GM23248 (cell line): ENCODE measurements at regions not wholly inside any gene's neighbourhood (a gene's known extent, or its start where the extent isn't known, plus 50 kb on each side); places are given as distances from the start of the nearest gene placed in this dataset.
A peak's percentile ranks its signal among the peaks of the same experiment; 100 is the strongest.

Source experiments
- DNase-seq: peaks from one replicate; pipeline ENCODE4 v3.0.0-alpha.2; 2015
- H2AFZ ChIP-seq: fragments of 200-600 bp; sonication (generic); 2 replicates; pipeline ENCODE4 v1.6.1; 2016; ENCODE audit warnings: antibody characterized with exemption
- H3F3A ChIP-seq: fragments of 200-600 bp; sonication (generic); 2 replicates; pipeline ENCODE4 v1.6.1; 2016; ENCODE audit warnings: mild to moderate bottlenecking, antibody characterized with exemption, mixed run types; ENCODE audit not compliant: insufficient read depth
- H3K27ac ChIP-seq: fragments of 200-600 bp; sonication (generic); 2 replicates; pipeline ENCODE4 v1.5.1; 2016; ENCODE audit warnings: mild to moderate bottlenecking
- H3K27me3 ChIP-seq: fragments of 200-600 bp; sonication (generic); replicated peaks from 2 replicates; pipeline ENCODE4 v1.6.1; 2016; ENCODE audit warnings: mild to moderate bottlenecking; ENCODE audit not compliant: insufficient read depth
- H3K36me3 ChIP-seq: fragments of 200-600 bp; sonication (generic); 2 replicates; pipeline ENCODE4 v1.6.1; 2016; ENCODE audit warnings: low read depth, mild to moderate bottlenecking
- H3K4me1 ChIP-seq: fragments of 200-600 bp; sonication (generic); 2 replicates; pipeline ENCODE4 v1.6.1; 2016; ENCODE audit warnings: mild to moderate bottlenecking; ENCODE audit not compliant: insufficient read depth
- H3K4me2 ChIP-seq: fragments of 200-600 bp; sonication (generic); one replicate; pipeline ENCODE4 v1.6.1; 2016; ENCODE audit warnings: mild to moderate bottlenecking; ENCODE audit not compliant: unreplicated experiment
- H3K4me3 ChIP-seq: fragments of 200-600 bp; sonication (generic); 2 replicates; pipeline ENCODE4 v1.5.1; 2016; ENCODE audit warnings: mild to moderate bottlenecking
- H3K79me2 ChIP-seq: fragments of 200-600 bp; sonication (generic); 2 replicates; pipeline ENCODE4 v1.6.1; 2016; ENCODE audit warnings: mild to moderate bottlenecking; ENCODE audit not compliant: insufficient read depth
- H3K9ac ChIP-seq: fragments of 200-600 bp; sonication (generic); 2 replicates; pipeline ENCODE4 v1.6.1; 2016; ENCODE audit warnings: mild to moderate bottlenecking
- H3K9me2 ChIP-seq: fragments of 200-600 bp; sonication (generic); 2 replicates; pipeline ENCODE4 v1.6.1; 2016; ENCODE audit warnings: mixed run types, mild to moderate bottlenecking, moderate library complexity; ENCODE audit not compliant: insufficient read depth
- H3K9me3 ChIP-seq: fragments of 200-600 bp; sonication (generic); one replicate; pipeline ENCODE4 v1.6.1; 2017; ENCODE audit warnings: low read depth
- H4K20me1 ChIP-seq: fragments of 200-600 bp; sonication (generic); 2 replicates; pipeline ENCODE4 v1.6.0; 2016; ENCODE audit not compliant: insufficient read depth
- EZH2 ChIP-seq: fragments of 200-600 bp; sonication (generic); IDR thresholded peaks from 2 replicates; pipeline ENCODE4 v1.6.1; 2018; ENCODE audit warnings: antibody characterized with exemption, mild to moderate bottlenecking; ENCODE audit not compliant: insufficient read depth, poor library complexity, severe bottlenecking
- EZH2phosphoT487 ChIP-seq: fragments of 200-600 bp; sonication (generic); IDR thresholded peaks from 2 replicates; pipeline ENCODE4 v1.6.1; 2018; ENCODE audit warnings: antibody characterized with exemption, moderate library complexity, mild to moderate bottlenecking, low read depth; ENCODE audit not compliant: insufficient read depth
- WGBS, 2 experiments: methylation state at CpG; one replicate each; pipeline ENCODE4 v1.1.6; 2015 to 2017; ENCODE audit warnings: low lambda C conversion rate in 2 of 2, low coverage in 1 of 2; ENCODE audit errors: missing lambda C conversion rate in 2 of 2; 5-methylcytosine and 5-hydroxymethylcytosine counted together
- in situ Hi-C: fragments of 300-500 bp; cut with MboI; formaldehyde crosslinking; loops from 2 replicates; pipeline ENCODE4 v1.15.0; 2020

- 19 to 35% methylated on average over 4 of the region's 4 CpGs for WGBS, 2 experiments
Measured at GRCh38 chr20:12156252-12156651, 238.6 kb downstream of the BTBD3 start.

GRCh38 chr20:12159261-12159660, 241.6 kb downstream of the BTBD3 start:
- DNase-seq: peak; percentile 10
- Histone ChIP-seq H3K27ac (no peak overlapping the region), H3F3A (no peaks in the 10 kb centered on the region), H3K9me3 (no peaks in the 10 kb centered on the region), H3K4me1 (no peaks in the 10 kb centered on the region), H3K4me3 (no peak overlapping the region), H3K9ac (no peak overlapping the region), H3K4me2 (no peak overlapping the region), H3K36me3 (no peaks in the 10 kb centered on the region), H2AFZ (no peak overlapping the region), H3K27me3 (no peaks in the 10 kb centered on the region), H4K20me1 (no peaks in the 10 kb centered on the region), H3K79me2 (no peaks in the 10 kb centered on the region), H3K9me2 (no peaks in the 10 kb centered on the region)
- no peak for TF ChIP-seq EZH2
- WGBS, 2 experiments: 22 to 30% methylated on average over 6 of the region's 6 CpGs
- in situ Hi-C loops: no loop called here

More at GRCh38 chr20:12156252-12156651, 238.6 kb downstream of the BTBD3 start:
- Histone ChIP-seq H3K36me3 (no peaks in the 10 kb centered on the region), H3K27me3 (no peaks in the 10 kb centered on the region), H3K27ac (no peak overlapping the region), H2AFZ (no peak overlapping the region), H3K9me3 (no peaks in the 10 kb centered on the region), H3K4me3 (no peak overlapping the region), H4K20me1 (no peaks in the 10 kb centered on the region), H3F3A (no peaks in the 10 kb centered on the region), H3K4me1 (no peaks in the 10 kb centered on the region), H3K4me2 (no peak overlapping the region), H3K9ac (no peak overlapping the region), H3K79me2 (no peaks in the 10 kb centered on the region), H3K9me2 (no peaks in the 10 kb centered on the region)
- in situ Hi-C loops: no loop called here
- DNase-seq: no peak
- TF ChIP-seq EZH2: no peak
- no peak for TF ChIP-seq EZH2phosphoT487

DNA sequence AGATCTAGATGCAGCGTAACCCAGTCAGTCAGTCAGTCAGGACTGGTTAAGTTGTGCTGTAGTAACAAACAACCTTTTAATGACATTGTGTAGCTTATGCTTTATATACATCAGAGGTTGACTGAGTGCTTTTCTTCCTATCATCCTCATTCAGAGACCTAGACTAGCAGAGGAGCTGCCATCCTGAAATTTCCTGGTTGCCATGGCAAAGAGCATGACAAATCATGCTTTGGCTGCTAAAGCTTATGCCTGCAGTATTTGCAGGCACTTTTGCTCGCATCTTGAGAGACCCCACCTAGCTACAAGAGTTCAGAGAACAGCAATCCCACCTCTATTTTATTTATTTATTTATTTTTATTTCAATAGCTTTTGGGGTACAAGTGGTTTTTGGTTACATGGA, 244.0 kb downstream of the BTBD3 start:
- no peak for DNase-seq
- Histone ChIP-seq H3K36me3 (no peaks in the 10 kb centered on the region), H3K4me1 (no peaks in the 10 kb centered on the region), H3K9me3 (no peaks in the 10 kb centered on the region), H3F3A (no peaks in the 10 kb centered on the region), H3K9me2 (no peaks in the 10 kb centered on the region), H3K79me2 (no peaks in the 10 kb centered on the region), H3K4me2 (no peak overlapping the region), H4K20me1 (no peaks in the 10 kb centered on the region), H3K4me3 (no peak overlapping the region), H2AFZ (no peak overlapping the region), H3K9ac (no peak overlapping the region), H3K27ac (no peak overlapping the region), H3K27me3 (no peaks in the 10 kb centered on the region)
- in situ Hi-C loops: no loop called here
- 26 to 29% methylated on average over 2 of the region's 2 CpGs for WGBS, 2 experiments
- TF ChIP-seq EZH2phosphoT487: no peak
- no peak for TF ChIP-seq EZH2

DNA sequence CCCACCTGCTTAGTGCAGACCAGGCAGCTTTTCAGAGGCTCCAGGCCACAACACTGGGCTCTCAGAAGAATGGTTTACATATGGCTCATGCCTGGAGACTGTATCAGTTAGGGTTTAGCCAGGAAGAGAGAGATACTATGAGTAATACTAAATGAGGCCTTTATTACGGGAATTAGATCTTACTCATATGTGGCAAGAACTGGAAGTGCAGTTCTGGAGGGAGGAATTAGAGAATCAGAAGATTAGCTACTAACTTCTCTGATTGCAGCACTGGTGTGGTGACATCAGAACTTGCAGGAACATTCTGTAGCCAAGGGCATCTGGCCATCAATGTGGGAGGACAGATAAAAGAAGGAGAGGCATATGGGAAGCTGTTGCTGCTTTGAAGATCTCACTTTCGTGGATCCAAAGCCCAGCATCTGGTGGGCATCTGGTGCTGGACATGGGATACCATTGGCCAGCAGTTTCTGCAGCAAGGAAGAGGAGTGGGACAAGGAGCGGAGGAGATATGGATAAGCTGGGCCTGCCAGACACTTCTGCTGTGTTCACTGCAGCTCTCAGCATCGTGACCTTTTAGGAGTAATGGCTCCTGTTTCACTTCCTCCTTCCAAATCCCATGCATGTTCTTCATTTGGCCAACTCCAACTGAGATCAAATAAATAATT, 248.5 kb downstream of the BTBD3 start:
- Histone ChIP-seq H3K79me2 (no peaks in the 10 kb centered on the region), H4K20me1 (no peaks in the 10 kb centered on the region), H3K4me2 (no peak overlapping the region), H3F3A (no peaks in the 10 kb centered on the region), H3K27me3 (no peaks in the 10 kb centered on the region), H3K4me3 (no peak overlapping the region), H3K27ac (no peak overlapping the region), H3K9me3 (peaks cover 4% of the 10 kb centered on the region), H2AFZ (no peak overlapping the region), H3K9ac (no peak overlapping the region), H3K36me3 (no peaks in the 10 kb centered on the region), H3K9me2 (no peaks in the 10 kb centered on the region), H3K4me1 (no peaks in the 10 kb centered on the region)
- in situ Hi-C loops: no loop called here
- peak; percentile 57 for DNase-seq
- WGBS, 2 experiments: 2 to 6% methylated on average over 4 of the region's 4 CpGs
- no peak for TF ChIP-seq EZH2phosphoT487
- TF ChIP-seq EZH2: no peak

DNA sequence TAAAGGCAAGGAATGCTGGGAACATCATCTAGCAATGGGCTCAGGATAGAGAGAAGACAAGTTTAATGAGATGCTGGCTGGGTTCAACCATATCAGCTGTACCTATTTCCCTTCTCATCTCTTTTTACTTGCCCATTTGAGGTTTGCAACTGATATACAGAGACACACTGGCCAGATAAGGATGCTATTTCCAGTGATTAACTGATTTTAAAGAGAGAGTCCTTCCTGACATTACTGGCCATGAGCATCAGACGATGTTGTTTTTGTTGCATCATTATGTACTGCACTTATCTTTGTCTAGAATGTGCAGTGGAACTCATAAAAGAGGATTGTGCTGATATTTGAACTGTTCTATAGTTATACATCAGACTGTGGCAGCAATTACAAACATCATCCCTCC, 252.7 kb downstream of the BTBD3 start:
- H3K27me3 ChIP-seq: no peaks in the 10 kb centered on the region
- no peak for DNase-seq
- no peak overlapping the region for H3K27ac ChIP-seq
- H3F3A ChIP-seq: no peaks in the 10 kb centered on the region
- H3K9me3 ChIP-seq: peaks cover 4% of the 10 kb centered on the region
- H3K36me3 ChIP-seq: no peaks in the 10 kb centered on the region
- H3K79me2 ChIP-seq: no peaks in the 10 kb centered on the region
- no peak overlapping the region for H3K4me3 ChIP-seq
- in situ Hi-C loops: no loop called here
- 6 to 14% methylated on average over 1 of the region's 1 CpG for WGBS, 2 experiments
- H2AFZ ChIP-seq: no peak overlapping the region
- H3K9me2 ChIP-seq: no peaks in the 10 kb centered on the region
- H3K4me2 ChIP-seq: no peak overlapping the region
- TF ChIP-seq EZH2phosphoT487: no peak
- H3K9ac ChIP-seq: no peak overlapping the region
- no peaks in the 10 kb centered on the region for H3K4me1 ChIP-seq
- no peaks in the 10 kb centered on the region for H4K20me1 ChIP-seq
